ENCODE measurements at regions not wholly inside any gene's neighbourhood (a gene's known extent, or its start where the extent isn't known, plus 50 kb on each side); places are given as distances from the start of the nearest gene placed in this dataset.

DNA sequence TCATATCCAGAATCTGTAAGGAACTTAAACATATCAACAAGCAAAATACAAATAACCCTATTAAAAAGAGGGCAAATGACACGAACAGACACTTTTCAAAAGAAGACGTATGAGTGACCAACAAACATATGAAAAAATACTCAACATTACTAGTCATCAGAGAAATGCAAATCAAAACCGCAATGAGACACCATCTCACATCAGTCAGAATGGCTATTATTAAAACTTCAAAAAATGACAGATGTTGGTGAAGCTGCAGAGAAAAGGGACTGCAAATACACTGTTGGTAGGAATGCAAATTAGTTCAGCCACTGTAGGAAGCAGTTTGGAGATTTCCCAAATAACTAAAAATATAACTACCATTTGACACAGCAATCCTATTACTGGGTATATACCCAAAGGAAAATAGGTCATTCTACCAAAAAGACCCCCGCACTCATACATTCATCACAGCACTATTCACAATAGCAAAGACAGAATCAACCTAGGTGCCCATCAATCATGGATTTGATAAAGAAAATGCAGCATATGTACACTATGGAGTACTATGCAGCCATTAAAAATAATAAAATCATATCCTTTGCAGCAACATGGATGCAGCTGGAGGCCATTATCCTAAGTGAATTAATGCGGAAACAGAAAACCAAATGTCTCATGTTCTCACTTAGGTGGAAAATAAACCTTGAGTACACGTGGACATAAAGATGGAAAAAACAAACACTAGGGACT lies 230.1 kb upstream of the RAB4A start:
- no peak for DNase-seq

DNA sequence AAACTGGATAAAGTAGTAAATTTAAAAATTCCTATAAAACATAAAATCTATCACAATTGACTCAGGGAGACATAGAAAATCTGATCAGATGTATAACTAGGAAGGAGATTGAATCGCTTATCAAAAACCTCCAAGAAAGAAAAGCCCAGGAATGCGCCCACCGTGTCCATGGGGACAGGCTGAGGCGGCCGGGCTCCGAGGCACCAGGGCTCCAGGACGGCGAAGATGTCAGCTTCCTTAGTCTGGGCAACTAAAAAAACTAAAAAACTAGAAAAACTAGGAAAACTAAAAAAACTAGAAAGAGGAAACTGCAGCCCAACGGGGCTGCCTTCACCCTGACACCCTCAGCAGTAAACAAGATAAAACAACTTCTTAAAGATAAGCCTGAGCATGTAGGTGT lies 229.0 kb upstream of the RAB4A start:
- no peak for DNase-seq

DNA sequence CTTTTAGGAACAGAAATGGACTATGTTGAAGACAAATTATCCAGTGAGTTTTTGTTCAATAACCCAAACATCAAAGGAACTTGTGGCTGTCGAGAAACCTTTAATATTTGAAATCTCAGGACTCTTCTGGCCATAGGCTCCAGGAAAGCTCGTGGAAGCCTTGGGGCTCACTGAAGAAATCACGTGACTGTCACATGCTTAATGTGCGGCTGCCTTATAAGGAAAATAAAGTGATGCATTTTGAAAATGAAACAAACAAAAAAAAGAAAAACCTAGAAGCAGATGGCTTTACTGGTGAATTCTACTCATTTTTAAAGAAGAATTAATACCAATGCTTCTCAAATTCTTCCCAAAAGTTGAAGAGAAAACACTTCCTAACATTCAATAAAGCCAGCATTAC lies 228.4 kb upstream of the RAB4A start:
- DNase-seq = no peak

DNA sequence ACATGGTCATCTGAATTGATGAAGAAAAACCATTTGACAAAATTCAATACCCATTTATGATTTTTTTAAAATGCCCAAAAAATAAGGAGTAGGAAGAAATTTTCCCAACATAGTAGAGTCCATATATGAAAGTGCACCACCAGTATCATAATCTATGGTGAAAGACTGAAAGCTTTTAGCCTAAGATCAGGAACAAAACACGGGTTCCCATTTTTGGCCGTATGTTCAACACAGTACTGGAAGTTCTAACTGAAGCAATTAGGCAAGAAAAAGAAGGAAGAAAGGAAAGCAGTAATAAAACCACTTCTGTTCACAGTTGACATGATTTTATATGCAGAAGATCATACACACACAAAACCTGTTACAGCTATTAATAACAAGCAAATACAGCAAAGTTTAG lies 227.8 kb upstream of the RAB4A start:
- DNase-seq = no peak

DNA sequence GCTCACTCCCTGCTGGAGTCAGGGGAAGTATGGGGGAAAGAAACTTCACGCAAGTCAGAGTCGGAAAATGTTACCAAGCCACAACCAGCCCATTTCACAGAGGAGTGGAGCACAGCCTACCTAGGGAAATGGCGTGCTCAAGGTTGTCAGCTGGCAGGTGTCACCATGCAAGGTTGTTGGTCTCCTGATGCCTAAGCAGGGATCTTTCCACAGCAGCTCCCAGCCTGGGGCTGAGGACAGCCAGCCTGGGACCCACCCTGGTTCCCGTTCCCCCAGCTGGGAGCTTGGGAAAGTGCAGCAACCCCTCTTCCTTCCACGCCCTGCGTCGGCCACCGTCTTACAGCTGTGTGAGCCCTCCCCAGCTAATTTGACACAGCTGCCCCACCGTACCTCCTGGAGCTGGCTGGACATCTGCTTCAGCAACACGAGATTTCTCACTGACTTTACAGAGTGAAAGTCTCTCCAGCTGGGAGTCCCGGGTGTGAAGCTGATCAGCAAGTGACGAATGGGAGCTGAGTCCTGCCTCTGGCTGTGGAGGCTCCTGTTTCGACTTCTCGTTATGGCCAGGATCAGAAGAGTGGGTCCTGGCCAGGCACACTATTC lies 224.6 kb upstream of the RAB4A start:
- DNase-seq = no peak

DNA sequence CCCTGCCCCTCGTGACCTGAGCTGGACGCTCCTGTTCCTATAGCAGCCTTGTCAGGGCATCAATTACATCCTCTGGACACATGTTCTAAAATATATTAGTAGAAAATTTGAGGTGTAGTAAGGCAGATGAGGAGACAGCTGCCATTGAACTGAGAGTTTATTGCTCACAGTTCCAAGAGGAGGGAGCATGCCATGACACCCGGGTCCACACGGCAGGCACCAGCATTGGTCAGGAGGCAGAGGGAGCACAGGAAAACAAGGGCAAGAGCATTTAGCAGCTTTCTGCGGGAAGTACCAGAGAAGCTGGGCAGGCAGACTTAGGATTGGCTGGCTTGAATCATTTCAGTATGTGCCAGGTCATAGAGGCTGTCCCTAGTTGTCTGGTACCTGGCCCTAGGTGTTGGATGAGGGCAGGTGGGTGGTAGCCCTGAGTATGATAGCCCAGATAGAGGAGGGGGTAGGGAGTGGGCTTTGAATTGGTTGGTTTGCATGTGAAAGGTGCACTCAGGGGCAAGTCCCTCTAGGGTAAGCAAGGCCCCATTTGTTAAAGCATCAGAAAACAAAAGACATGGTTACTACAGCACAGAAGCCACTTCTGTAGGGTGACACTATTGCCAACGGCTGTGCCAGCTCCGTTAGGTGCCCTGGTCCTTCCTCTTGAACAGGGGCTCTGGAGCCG lies 223.6 kb upstream of the RAB4A start:
- no peak for DNase-seq

DNA sequence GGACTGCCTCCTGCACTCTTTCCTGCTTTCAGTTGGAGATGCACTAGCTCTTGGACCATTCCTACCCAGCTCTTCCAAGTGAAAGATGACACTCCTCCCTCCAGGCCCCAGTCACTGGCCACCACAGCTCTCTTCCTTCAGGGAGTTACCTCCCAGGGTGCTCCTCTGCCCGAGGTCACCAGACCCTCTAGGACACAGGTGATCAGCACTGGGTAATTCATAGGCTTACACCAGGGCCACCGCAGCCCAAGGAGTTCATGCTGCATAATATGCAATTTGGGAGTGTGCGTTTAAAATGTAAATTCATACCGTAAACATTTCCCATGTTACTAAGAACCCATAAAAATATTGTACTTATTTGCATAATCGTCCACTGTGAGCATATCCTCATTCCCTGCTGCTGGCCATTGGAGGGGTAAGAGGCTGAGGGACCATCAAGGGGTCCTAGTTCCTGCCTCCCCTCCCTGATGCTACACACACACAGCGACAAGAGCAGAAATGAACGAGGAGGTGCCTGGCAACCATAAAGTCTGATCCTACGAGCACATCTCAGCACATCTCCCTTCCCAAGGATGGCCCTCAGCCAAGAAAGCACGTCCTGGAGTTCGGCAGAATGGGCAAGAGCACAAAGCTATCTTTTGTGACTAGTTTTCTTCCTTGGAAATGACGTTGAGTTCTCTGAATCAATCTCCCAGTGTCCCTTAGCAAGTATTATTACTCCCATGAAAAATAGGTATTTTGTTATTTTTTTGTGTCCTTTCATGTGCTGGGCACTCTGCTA lies 222.9 kb upstream of the RAB4A start:
- no peak for DNase-seq

DNA sequence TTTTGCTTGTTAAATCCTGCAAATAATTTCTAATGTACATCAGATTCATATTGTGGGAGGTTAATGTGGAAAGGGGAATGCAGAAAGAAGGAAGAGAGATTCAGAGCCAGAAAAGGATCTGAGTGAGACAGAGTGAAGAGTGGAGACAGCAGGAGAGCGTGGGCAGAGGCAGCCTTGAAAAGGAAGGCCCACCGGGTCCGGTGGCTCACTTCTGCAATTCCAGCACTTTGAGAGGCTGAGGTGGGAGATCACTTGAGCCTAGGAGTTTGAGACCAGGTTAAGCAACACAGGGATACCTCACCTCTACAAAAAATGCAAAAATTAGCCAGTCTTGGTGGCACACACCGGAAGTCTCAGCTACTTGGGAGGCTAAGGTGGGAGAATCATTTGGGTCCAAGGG lies 222.0 kb upstream of the RAB4A start:
- no peak for DNase-seq

DNA sequence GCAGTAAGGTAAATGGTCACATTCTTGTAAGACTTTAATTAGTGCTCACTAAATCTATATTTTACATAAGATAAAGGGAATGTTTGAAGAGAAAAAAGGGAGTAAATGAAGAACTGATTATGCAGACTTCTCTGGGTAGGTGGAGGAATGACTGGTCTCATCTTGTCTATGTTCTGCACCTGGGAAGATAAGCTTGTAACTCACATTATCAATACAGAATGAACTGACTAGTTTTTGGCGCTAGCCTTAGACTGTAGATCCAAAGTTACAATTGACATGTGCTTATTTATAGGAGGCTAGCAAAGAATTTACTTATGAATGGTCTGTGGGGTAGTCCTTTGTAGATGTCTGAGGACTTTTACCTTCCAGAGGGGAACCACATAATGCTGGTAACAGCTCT lies 214.9 kb upstream of the RAB4A start:
- DNase-seq = no peak

DNA sequence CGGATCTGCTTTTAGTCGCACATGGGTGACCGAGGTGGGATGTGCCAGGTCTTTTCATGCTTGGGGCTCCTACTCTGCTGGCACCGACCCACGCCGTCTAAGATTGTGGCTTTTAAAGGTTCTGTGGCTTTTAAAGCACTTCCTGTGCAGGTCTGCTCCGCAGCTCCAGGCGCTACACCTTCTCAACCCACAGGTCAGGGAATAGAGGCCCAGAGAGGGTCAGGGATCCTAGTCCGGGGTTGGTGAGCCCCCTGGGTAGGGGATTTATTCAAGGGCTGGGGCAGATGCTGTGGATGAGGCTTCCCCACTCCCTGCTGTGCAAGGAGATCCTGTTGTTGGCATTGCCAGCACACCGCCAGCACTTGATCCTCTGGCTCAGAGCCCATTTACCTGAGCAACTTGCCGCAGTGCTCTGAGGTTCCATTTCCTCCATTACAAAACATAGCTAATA lies 212.8 kb upstream of the RAB4A start:
- DNase-seq = no peak

DNA sequence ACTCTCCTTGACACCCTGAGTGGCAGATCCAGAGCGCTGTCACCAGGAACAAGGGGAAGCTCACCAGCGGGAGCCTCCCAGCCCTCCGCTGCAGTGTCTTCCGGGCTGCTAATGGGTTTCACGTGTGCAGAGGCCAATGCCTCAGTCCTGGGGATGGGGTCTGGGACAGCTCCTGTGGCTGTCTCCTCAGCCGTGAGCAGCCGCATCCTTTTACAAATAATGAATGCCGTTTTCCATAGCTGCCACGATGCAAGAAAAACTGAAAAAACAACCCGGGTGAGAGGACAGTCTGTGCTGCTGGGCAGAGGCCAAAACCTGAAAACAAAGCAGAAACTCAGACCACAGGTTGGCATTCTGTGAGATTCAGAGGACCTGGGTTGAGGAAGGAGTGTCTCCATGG lies 212.2 kb upstream of the RAB4A start:
- DNase-seq = no peak

DNA sequence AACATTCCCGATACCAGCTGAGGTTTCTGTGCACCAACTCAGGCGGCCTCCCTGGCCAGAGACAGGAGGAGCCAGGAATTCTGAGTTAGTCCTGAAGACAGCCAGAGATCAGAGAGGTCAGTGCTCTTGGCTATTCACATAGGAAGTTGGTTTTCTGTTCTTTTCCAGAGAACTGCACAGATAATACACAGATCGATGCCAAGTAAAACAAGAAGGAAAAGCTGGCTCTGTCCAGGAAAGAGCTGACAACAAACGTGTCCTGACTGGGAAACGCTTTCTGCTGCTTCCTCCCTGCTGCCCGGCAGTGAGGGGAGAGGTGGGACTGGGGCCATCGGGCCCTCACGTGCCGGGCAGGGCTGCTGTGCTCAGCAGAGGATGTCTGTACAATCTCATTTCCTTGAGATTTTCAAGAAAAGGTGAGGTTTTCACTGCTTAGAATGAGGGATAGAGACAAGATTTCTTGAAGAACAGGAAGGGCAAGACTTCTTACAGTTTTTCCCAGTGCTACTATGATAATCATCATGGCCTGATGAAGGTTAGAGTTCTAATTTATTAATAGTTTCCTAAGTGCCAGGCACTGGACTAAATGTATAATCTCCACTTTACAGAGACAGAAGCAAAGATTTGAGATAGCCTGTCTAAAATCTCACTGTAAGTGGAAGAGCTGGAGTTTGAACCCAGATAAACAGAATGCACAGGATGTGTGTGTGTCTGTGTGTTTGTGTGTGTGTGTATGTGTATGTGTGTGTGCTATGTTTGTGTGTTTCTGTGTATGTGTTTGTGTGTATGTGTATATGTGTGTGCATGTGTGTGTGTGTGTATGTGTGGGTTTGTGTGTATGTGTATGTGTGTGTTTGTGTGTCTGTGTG lies 211.0 kb upstream of the RAB4A start:
- no peak for DNase-seq

DNA sequence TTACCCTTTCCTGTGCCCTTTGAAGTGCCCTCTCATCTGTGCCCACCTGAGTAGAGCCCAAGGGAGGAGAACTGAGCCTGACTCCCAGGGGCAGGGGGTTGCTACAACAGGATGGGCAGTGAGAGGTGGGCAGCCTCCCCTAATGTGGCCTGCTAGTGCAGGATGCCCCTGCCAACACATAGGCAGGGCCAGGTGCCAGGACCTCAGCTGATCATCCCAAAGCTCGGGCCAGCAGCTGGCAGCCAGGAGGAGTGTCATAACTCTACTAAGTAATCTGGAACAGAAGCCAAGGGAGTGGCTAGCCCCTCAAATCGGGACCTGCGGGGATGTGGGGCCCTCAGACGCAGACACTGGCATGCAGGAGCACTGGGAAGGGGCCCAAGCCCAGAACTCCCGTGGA lies 208.8 kb upstream of the RAB4A start:
- no peak for DNase-seq

DNA sequence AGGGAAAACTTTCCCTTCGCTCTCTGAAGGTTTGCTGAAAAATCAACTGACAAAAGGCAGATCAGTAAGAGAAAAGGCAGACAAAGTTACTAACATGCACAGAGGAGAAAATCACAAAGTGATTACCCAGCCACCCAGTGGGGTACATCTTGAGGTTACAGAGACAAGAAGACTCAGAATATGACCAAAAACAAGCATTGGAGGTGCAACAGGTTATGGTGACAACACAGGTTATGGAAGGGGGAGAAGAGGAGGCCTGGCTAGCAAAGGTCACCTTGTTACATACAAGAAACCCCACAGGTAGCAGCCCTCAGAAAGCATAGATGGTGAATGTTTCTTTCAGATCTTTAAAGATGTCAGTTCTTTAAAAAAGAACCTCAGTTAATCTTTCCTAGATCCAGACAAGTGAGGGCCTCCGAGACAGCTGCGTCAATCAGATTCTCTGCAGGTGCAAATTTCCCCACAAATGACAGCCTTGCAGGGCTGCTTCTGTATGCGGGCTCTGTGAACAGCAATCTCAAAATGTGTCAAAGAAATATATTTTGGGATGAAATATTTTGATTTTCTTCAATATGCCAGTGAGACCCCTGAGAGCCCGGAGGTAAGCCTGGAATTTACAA lies 207.6 kb upstream of the RAB4A start:
- no peak for DNase-seq

DNA sequence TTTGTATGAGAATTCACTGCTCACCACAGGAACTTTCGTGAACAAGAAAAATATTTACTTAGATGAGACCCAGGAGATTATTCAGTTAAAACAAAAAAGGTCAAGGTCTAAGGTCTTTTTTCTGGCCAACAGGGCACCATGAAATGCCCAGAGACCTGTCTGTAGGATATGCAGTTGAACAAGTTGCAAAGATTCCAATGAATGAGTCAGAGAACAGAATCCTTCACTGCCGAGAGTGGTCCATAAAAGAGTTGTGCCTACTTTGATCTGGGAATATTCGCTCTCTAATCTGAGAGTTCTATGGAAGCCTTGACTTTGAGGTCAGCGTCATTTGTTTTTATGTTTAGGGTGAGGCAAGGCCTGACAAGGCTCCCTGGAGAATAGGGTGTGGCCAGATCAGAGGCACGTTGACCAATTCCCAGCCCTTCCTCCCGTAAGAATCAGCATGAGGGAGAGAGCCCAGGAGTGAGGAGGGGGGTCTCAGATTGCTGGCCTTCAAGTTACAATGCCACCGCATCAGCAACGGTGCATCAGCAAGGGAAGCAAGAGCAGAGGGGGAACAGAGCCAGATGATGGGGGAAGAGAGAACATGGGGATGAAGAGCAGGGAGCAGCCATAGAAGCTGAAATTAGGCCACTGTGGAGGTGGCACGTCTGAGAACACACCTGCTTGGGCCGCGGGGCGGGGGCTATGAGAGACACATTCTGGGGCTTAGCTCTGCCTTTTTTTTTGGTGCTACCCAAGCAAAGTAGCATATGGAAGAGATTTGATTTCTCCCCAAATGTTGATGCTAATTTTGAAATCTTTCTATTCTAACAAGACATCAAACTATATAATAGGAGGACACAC lies 206.4 kb upstream of the RAB4A start:
- no peak for DNase-seq

DNA sequence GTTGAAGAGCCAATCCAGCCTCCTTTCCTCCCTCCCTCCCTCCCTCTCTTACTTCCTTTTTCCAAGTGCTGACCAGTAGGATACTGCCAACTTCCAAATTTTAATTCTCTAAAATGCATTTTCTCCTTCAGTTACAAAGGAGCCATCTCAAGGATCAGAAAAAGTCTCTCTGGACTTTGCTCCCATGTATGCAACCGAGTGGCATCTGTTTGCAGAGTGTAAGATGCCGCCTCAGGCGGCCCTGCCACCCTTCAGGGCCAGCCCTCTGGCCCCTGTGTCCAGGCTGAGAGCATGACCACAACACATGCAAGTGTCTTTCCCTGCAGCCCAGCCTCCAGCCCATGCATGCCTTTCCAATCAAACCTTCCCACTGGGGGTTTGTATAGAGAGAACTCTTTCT lies 205.3 kb upstream of the RAB4A start:
- no peak for DNase-seq

DNA sequence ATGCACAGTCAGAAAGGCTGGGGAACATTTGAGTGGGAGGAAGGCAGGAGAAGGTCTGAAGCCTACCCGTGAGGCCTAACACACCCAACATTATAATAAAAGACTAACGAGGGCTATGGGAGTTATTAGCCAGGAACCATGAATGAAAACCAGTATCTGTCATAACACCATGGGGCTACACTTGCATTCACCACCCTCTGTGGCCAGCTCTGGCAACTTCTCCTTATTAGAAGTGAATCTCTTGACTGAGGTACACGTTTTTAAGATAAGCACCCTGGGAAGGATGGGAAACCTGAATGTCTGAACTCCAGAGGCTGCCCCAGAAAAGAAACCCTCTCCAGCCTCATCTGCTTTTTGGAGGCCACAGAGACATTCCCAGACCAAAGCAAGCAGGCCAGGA lies 204.3 kb upstream of the RAB4A start:
- no peak for DNase-seq

DNA sequence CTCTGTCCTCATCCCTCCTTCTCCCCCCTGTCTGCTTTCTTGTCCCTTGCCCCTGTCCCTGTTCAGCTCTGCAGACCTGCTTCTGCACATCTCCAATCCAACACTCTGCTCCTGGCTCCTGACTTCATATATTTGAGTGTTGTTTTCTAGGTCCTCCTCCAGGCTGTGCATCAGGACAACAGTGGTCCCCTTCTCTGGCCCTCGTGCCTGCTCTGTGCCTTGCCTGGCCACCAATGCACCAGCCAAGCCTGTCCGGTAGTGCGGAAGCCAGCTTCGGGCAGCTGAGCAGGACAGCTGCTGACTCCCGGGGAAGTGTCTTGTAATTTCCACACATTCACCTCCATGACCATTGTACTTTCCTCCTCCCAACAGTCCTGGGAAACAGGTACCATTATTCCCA lies 203.4 kb upstream of the RAB4A start:
- DNase-seq = no peak

DNA sequence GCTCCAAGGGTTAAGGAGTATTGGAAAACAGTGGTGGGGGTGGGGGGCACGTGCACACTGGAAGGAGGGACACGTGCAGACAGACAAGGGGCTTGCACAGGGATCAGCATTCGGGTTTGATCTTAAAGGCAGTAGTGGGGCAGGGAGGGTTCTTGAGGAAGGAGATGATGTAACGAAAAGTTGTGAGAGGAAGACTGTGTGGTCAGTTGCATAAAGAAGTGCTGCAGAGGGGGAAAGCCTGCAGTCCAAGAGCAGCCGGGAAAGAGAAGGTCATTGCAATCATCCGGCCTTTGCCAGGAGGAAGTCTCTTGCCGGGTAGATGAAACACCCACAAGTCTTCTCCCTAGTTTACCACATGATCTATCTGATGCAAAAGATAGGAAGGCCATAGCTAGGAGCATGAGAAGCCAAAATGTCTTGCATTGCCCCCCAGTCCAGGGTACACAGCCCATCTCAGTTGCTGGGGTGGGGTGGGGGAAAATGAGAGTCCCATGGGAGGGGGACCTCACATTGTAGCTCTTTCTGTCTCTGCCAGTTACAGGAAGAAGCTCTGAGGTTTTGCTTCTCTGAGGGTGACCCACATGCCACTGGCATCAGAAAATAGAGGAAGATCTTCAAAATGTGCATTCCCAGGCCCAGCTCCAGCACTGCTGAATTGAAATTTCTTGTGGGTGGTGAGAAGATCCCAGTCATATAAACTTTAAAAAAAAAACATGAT lies 202.5 kb upstream of the RAB4A start:
- DNase-seq = no peak

DNA sequence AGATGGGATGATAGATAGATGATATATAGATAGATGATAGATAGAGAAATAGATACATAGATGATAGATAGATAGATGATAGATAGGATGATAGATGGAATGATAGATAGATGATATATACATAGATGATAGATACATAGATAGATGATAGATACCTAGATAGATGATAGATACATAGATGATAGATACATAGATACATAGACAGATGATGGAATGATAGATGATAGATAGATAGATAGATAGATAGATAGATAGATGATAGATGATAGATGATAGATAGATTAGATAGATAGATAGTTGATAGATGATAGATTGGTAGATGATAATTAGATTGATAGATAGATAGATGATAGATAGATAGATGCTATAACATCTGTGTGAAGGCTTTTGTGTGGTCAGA lies 201.7 kb upstream of the RAB4A start:
- DNase-seq = no peak

DNA sequence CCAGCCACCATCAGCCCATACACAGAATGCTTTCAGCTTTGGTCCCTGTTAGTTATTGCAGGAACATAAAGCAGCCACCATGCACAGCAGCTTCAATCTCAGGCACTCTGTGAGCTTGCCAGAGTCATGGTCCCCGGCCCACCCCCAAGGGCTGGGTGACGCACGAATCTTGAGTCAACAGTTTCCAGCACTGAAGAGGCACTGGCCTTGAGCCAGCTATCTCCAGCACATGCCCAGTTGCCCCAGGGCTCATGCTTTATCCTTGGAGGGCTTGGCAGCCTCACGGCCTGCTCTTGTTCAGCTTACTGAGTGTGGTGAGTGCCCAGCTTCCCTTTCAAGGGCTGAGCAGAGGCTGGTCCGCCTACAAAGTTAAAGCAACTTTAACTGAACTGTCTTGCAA lies 200.7 kb upstream of the RAB4A start:
- no peak for DNase-seq
